Left renal pelvis (tissue), 4 donors: ENCODE measurements at regions not wholly inside any gene's neighbourhood (a gene's known extent, or its start where the extent isn't known, plus 50 kb on each side); places are given as distances from the start of the nearest gene placed in this dataset.

Experiments
- DNase-seq, 4 donors: peaks; one replicate each; pipeline ENCODE4 v3.0.0-alpha.2; 2013; ENCODE audit warnings: low read depth in 4 of 4, low spot score in 3 of 4

DNA sequence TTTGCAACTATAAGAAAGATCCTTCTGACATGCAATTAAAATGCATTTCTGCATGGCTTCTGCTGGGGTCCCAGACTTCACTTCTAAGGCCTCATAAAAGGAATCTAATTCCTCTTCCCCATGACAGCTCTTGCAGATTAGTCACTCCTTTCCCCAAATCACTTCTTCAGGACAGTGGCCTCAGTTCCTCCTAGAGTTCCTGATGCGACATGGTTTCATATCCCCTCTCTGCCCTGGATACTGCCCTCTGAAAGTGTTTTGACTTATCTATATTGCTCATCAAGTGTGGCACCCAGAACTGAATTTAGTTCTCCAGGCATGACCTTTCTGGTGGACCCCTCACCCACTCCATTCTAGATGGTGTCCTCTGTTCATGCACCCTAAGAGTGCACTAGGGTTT lies 238.1 kb downstream of the FOXO1 start:
- no peak for DNase-seq

DNA sequence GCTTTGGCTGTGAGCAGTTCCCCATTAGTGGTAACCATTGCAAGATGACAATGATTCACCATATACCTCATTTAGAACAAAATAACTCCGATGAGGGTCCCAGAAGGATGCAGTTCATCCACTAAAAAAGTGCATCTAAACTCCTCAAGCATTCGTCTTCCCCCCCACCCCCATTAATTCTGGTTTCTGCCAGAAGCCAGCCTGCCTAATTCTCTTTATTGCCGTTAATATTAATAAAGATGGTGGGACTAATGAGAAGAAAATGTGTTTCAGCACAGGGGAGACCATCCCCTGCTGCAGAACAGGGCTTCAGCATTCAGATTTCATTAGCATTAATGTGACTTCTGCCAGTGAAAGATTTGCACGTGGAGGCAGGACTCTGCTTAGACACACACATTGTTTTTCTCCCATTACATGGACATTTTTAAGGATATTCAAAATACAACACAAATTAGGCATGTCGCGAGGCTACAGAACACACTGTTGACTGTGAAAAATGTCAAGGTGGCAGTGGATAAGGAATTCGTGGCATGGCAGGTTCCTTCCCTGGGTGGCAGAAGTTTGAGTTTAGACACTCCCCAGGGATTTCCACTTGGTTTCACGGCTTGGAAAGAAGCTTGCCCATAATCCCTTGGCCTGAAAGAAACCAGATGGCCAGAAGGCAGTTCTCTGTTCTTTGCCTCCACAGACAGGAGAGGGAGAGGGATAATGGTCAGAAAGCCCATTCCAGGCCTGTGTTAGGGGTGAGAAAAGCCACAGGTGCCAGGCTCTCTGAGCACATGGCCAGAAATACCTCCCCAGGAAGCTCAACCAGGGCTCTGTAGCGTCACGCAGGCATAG lies 236.5 kb downstream of the FOXO1 start:
- no peak for DNase-seq

DNA sequence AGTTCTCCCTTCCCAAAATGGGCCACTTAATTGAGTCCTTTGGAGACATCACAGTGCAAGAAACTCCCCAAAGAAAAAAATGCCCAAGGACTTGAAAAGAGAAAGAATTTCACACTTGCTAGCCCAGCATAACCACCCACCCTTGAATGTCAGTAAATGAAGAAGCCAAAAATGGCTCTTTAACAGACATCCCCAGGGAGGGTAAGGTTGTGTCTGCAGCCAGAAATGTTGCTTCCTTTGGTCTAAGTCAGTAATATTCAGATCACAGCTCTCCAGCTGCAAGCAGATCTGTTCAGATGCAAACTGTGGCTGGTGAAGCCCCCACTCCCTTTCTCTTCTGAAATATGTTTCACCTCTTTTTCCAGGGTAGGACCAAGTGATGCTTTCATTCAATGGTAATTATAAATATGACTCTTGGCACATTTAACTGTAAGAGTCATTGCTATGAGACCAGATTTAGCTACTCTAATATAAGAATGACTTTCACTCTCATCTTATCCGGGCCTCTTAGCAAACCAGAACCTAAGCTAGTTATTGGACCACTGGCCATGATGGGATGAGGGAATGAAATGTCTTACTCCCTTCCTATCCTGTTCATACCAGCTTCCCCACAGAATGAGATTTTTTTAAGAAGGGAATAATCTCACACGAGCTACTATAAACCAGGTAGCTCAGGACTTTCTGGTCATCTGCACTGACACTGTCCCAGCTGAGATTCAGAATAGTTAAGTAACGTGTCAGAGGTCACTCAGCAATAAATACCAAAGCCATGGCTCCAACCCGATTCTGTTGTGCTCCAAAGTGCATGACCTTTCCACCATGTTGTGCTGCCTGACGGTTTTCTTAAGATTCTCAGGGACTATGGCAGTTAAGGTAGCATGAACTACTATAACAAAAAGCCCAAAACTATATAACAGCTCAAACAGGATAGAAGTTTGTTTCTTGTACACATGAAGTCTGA lies 234.1 kb downstream of the FOXO1 start:
- no peak for DNase-seq

DNA sequence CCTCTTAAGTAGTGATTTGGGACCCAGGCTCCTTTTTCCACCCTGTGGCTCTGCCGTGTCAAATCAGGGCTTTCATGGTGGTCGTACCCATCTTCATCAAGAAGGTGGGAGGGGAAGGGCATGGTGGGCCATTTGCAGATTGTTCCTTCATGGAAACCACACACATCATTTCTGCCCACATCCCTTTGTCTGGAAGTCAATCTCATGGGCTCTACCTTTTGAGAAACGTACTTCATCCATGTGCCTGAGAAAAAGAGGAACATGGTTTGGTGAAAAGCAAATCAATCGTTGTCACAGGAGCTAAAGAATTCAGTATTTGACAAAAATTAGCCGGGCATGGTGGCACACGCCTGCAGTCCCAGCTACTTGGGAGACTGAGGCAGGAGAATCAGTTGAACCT lies 233.4 kb downstream of the FOXO1 start:
- no peak for DNase-seq

DNA sequence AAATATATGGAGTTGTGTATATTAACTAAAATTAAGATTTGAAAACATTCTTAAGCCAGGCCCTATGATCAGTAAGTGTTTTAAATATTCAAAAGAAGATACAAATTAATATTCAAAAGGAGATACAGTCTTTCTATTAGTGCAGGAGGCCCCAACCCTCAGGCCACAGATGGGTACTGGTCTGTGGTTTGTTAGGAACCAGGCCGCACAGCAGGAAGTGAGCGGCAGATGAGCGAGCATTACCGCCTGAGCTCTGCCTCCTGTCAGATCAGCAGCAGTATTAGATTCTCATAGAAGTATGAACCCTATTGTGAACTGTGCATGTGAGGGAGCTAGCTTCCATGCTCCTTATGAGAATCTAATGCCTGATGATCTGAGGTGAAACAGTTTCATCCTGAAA lies 232.9 kb downstream of the FOXO1 start:
- DNase-seq = no peak

DNA sequence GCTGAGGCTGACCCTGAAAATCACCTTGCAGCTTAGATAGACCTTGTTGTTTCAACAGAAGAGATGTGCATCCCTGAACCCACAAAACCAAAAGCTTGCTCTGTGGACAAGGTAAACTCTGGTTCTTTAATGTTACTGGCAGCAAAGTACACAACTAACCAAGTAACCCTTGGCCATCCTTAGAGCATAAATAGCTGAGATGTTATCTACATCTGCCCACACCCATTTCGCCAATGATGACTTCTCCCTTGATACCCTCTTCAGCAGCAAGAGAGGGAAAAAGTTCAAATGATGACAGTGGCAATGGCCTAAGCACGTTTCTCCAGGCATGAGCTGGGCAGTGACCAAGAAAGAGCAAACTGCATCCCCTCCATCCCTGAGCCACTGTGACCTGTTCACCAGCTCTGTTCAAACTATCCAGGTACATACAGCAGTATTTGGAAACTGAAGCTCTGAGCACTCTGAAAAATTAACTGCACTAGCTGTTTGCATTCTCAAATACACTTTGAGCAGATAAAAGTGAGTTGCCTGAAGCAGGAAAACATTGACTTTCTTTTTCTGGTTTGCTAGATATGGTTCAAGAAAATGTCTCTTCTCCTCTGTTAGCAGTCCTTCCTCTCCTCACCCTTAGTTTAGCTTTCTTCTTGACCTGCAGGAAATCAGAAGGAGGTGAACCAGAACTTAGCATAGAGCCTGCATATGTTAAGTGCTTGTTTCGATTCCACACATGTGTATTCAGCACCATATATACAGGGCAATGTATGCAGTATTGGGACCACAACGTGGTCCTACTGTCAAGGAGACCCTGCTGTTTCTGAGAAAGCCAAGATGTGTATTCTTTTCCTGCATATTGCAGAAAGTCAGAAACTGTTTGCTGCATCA lies 231.7 kb downstream of the FOXO1 start:
- DNase-seq = no peak

DNA sequence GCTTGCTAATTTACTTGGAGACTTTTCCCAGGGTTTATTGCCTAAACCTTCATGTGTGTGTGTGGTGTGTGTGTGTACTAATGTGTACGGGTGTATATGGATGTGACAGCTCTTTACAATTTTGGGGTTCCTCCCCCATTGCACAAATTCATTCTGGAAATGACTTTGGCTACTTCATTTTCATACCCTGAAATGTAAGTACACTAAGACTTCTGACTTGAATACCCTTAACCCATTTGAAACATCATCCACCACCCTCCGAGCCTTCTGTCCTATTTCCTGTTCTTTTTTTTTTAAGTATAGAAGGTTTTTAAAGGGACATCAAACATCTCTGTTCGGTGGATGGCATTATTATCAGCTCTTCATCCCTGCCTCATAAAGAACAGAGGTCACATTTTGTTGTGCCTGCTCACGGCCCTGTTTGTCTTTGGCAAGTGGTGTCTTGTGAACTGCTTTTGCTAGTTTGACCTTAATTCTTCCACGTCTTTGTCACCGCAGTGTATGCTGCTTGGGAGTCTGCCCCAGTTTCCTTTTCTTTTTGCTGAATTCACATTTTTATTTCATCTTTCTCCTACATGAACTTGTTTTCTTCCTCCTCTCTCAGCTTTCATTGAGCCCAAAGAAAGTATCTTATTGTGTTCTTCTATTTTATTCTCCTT lies 228.3 kb downstream of the FOXO1 start:
- no peak for DNase-seq

DNA sequence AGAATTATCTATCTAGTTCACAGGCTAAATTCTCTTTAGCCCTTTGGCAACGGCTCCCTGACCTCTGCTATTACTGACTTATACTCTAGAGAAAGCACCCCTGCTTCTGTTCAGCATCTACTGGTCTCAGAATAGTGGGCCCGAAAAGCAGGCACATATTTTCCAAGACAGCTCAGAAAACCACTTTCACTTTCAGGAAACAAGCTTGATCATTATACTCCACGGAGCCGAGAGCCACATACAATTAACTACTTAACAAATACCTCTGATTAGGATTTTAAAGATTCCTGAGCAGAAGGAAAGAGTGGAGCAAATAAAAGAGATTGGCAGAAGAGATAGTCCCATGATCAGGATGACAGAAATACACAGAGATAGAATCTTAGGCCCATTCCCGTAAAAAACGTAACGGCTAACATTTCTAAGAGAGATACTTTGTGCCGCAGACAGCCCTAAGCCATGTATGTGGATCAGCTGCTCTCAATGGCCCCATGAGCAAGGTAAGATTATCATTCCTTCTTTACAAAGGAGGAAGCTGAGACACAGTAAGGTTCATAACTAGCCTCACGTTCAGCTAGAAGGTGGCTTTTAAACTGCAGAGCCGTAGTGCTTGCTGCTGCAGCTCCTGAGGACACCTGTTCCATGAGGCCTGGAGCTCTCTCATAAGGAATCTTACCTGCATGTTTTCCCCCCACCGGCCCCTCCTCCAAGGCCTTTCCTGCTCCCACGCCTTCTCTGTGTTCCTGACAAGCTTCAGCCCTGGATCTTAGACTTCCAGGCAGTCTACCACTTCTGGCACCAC lies 227.2 kb downstream of the FOXO1 start:
- DNase-seq = no peak

DNA sequence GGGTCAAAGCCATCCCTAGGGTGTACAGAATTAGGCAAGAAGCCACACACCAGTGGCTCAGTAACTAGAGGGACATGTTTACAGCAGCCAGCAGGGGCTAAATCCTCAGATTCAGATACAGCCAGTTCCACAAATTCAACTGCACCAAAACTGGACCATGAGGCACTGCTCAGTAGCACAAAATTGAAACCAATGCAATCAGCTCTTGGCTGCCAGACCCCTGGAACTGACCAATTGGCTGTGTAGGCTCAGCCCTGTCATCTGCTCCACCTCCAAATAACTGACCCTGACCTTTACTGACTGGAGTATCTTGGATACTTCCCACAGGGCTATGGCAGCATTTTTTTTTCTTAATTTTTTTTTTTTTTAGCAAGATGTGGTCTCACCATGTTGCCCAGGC lies 226.5 kb downstream of the FOXO1 start:
- no peak for DNase-seq

DNA sequence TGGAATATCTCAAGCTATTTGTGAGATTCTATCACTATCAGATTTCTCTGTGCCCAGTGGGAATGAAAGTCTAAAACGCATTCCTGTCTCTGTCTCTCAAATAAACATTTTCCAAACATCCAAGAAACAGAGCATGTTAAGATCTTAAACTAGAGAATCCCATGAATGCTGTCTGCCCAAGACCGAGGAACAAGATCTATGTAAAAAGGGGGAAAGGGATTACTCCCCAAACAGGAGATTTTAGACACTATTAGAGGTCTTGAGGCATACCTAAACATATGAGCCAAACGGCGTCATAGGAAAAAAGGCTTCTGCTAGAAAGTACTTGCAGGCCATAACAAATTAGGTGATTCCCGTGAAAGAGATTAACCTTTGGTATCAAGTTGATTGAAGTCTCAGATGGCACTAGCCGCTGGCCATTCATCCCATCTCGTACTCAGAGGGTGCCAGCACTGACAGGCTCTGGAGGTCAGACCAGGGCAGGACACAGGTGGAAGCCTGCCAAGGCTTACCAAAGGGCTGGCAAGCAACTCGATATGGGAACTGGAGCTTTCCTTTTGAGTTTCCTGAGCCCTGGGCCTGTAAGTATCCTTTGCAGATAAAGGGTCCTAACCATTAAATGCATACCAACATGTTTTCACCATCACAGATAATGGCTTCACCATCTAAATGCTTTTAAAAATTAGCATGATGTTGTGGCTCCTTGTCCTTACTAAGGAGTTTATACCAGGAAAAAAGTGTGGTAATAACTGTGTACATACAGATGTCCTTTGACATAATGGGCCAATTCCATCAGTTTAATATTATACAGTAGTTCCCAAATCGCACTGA lies 225.2 kb downstream of the FOXO1 start:
- no peak for DNase-seq

DNA sequence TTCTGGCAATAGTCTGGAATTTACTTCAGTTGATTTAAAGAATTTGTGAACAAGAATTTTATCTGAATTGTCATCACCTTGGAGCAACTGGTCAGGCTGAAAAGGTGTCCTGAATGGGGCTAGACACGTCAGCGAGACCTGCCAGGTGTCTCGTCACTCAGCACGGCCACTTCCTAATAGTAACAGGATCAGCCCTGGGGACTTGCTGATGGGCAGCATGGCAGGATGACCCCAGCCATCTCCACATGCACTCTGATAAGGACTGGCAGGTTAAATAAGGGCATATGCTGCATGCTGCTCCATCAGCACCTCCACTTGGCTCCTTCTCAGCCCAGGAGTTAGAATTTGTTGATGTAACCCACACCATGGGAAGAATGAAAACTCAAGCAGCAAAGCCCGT lies 224.2 kb downstream of the FOXO1 start:
- DNase-seq = no peak

DNA sequence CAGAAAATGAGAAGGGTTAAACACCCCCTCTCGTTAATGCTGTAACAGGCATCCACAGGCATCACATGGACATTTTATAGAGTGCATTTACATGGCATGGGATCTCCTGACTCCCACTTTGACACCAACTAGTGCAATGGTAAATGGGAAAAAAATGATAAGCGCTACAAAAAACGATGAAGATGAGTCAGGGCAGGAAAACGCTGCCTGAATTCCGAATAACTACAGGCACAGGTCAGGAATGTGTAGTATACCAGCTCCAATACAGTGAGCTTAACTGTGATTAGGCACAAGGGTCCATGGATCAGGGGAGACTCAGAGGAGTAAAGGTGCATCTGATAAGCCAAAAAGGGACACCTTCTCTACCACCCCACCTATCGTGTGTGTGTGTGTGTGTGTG lies 223.6 kb downstream of the FOXO1 start:
- DNase-seq = no peak

DNA sequence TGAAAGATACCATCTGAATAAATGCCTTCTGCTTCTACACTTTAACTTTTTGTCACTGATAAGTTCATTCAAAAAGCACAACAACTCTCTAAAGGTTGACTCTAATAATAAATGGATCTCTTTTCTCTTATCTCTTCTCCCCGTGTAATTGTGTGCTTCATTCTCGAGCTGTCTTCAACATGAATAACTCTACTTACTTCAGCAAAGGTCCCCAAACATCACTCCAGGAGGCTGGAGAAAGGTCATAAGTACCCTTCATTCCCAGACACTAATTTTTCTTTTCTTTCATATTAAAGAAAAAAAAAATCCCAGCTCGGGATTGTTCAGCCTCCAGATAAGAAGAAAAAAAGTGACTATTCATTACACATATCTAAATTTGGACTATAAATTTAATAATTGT lies 222.2 kb downstream of the FOXO1 start:
- no peak for DNase-seq

DNA sequence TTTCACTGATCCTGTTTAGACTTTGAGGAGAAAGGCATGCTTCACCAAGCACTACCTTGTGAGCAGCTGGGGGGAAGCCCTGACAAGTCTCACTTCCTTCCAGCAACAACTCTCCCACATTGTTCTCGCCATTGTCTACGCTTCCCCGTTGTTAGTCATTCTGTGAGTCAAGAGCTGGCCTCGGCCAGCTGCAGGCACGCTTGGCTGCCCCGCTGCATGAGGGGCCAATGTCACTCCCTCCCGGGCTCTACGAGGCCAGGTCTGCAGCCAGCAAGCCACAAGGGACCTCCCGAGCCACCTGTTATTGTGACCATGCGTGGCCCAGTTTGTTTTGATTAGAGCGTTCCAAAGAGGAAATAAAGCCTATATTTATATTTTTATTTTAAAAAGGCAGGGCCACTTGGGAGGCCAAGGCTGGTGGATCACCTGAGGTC lies 220.9 kb downstream of the FOXO1 start:
- DNase-seq = peak in 1 of 4 donors; percentile 8

DNA sequence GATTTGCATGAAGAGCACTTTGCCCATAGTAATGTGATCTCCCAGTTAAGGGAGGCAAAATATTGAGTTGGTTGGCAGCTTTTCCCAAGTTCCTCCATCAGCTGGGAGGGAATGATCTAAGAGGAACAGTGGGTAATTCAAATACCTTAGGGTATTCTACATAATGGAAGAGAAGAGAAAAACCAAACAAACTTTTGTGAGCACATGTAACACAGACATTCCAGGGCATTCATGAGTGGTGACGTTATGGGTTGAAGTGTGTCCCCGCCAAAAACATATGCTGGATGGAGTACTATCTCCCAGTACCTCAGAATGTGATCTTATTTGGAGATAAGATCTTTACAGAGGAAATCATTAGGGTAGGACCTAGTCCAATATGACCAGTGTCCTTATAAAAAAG lies 220.1 kb downstream of the FOXO1 start:
- no peak for DNase-seq

DNA sequence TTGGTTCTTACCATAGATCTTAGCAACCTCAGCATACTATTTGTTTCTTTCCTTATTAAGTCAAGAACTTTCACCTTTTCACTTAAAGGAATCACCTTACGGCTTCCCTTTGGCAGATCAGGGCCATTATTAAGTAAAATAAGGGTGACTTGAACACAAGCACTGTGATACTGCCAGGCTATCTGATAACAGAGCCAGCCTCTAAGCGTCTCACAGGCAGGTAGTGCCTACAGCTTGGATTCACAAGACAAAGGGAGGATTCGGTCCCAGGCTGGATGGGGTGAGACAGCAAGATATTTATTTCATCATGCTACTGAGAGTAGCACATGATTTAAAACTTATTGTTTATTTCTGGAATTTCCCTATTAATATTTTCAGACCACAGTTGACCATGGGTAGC lies 218.6 kb downstream of the FOXO1 start:
- DNase-seq = no peak

DNA sequence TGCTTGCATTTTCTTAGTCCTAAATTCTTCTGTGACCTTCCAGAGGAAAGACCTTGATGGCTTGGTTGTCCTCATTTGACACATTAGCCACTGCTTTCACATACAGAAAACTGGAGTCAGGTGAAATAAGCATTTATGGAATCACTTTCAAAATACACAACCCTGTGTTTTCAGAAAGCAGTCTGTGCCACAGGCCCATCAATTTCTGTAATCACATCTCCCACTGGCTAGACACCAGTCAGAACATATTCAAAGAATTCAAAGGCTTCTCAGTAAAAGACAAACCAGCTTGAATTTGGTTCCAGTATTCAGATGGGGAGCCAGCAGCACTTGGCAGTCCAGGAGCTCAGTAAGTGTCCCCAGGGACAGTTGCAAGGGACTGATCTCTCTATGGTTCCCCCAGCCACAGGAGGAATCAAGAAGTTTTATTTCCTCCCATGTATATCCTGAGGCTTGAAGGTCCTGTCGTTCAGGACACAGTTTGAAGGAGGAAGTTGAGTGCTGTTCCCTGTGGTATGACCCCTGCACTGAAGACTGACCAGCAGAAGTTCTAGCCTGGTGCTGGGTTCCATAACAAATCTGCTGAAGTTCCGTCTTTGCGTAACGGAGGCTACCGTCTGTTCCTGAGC lies 214.3 kb downstream of the FOXO1 start:
- no peak for DNase-seq

DNA sequence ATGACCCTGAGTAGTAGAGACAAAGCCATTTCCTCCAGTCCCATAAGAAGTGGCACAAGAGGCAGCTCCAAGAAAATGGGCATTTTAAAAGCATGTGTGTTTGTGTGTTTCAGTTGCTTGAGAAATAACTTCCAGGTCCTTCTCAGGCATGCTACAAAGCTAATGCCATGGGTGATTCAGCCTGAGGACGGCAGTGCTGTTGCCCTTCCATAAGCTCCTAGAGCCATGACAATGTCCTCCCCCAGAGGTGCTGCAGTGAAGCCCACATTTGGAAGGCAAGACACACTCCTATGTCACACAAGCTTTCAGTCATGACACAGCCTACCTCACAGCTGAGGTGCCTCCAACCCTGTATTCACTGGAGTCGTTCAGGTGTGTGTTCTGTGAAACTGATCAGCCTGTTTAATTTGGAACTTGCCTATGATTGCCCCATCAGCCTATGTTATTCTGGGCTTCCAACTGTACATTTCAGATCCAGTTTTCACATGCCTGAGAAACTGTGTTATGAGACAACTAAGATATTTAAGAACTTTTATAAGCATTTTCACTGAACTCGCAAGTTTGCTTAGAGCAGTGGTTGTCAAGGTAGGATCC lies 213.6 kb downstream of the FOXO1 start:
- DNase-seq = no peak
